CD14-positive monocyte (primary cell): ENCODE measurements at regions not wholly inside any gene's neighbourhood (a gene's known extent, or its start where the extent isn't known, plus 50 kb on each side); places are given as distances from the start of the nearest gene placed in this dataset.

Experiments
- DNase-seq, 3 donors: peaks; one replicate each; pipeline ENCODE4 v3.0.0-alpha.2; 2011 to 2022
- H2AFZ ChIP-seq: 2 replicates; pipeline ENCODE4 v1.6.0; 2012; ENCODE audit warnings: mild to moderate bottlenecking, low read depth, low read length, inconsistent platforms; ENCODE audit not compliant: insufficient read depth, poor library complexity, severe bottlenecking
- H3K27ac ChIP-seq, 2 donors: 1 replicate in 1 of 2; 2 replicates in 1 of 2; pipeline ENCODE4 v1.5.1; 2012 to 2013; ENCODE audit warnings: low read length in 2 of 2, control low read depth in 1 of 2, inconsistent platforms in 1 of 2, low read depth in 1 of 2, mild to moderate bottlenecking in 1 of 2
- H3K27me3 ChIP-seq, 2 donors: one replicate each; pipeline versions ENCODE4 v1.6.0 to v1.6.1; 2011 to 2013; ENCODE audit warnings: low read length in 2 of 2; ENCODE audit not compliant: control insufficient read depth in 2 of 2, insufficient read depth in 2 of 2
- H3K36me3 ChIP-seq, 2 donors: replicated peaks in 1 of 2; 1 replicate in 1 of 2; 2 replicates in 1 of 2; pipeline versions ENCODE4 v1.5.1 to v1.6.1; 2012 to 2013; ENCODE audit warnings: low read length in 2 of 2, control low read depth in 1 of 2, inconsistent platforms in 1 of 2, mild to moderate bottlenecking in 1 of 2; ENCODE audit not compliant: insufficient read depth in 2 of 2, control insufficient read depth in 1 of 2
- H3K4me1 ChIP-seq, 2 donors: 1 replicate in 1 of 2; 2 replicates in 1 of 2; pipeline versions ENCODE4 v1.5.1 to v1.6.1; 2012 to 2013; ENCODE audit warnings: low read length in 2 of 2, control low read depth in 1 of 2, inconsistent platforms in 1 of 2, mild to moderate bottlenecking in 1 of 2, moderate library complexity in 1 of 2; ENCODE audit not compliant: insufficient read depth in 2 of 2, control insufficient read depth in 1 of 2
- H3K4me2 ChIP-seq: replicated peaks from 2 replicates; pipeline ENCODE3; 2012; ENCODE audit warnings: low read length, moderate library complexity, mild to moderate bottlenecking; ENCODE audit not compliant: poor library complexity, severe bottlenecking; ENCODE audit errors: extremely low read depth
- H3K4me3 ChIP-seq, 3 experiments: fragments of 200-600 bp in 1 of 3; sonication (generic) in 1 of 3; replicated peaks in 1 of 3; 1 replicate in 2 of 3; 2 replicates in 1 of 3; pipeline ENCODE4 v1.5.1; 2011 to 2013; ENCODE audit warnings: low read length in 3 of 3, mild to moderate bottlenecking in 3 of 3, control low read depth in 2 of 3, low read depth in 2 of 3, inconsistent platforms in 1 of 3, moderate library complexity in 1 of 3
- H3K79me2 ChIP-seq: 2 replicates; pipeline ENCODE4 v1.6.0; 2012; ENCODE audit warnings: mild to moderate bottlenecking, control low read depth, inconsistent platforms, low read length, moderate library complexity; ENCODE audit not compliant: insufficient read depth
- H3K9ac ChIP-seq: 2 replicates; pipeline ENCODE4 v1.6.0; 2017; ENCODE audit warnings: low read length, mild to moderate bottlenecking; ENCODE audit not compliant: insufficient read depth, poor library complexity, severe bottlenecking
- H3K9me3 ChIP-seq, 2 donors: replicated peaks in 1 of 2; 1 replicate in 1 of 2; 2 replicates in 1 of 2; pipeline versions ENCODE4 v1.5.1 to v1.6.1; 2012 to 2013; ENCODE audit warnings: low read length in 2 of 2, control low read depth in 1 of 2; ENCODE audit not compliant: control insufficient read depth in 1 of 2, insufficient read depth in 1 of 2
- H4K20me1 ChIP-seq: 2 replicates; pipeline ENCODE4 v1.6.0; 2012; ENCODE audit warnings: mild to moderate bottlenecking, low read length, control low read depth, moderate library complexity; ENCODE audit not compliant: insufficient read depth
- H3K27ac Mint-ChIP-seq, 7 donors: one replicate each; pipeline ENCODE4 v1.8.0; 2020; ENCODE audit warnings: mild to moderate bottlenecking in 7 of 7, mixed read lengths in 7 of 7, moderate library complexity in 6 of 7, inconsistent platforms in 2 of 7
- H3K27me3 Mint-ChIP-seq, 3 donors: one replicate each; pipeline ENCODE4 v1.8.0; 2021 to 2022; ENCODE audit warnings: low read depth in 3 of 3, mild to moderate bottlenecking in 3 of 3, mixed read lengths in 3 of 3, moderate library complexity in 3 of 3, inconsistent platforms in 1 of 3
- H3K36me3 Mint-ChIP-seq, 2 donors: one replicate each; pipeline ENCODE4 v1.8.0; 2020; ENCODE audit warnings: mixed read lengths in 2 of 2, inconsistent platforms in 1 of 2, mild to moderate bottlenecking in 1 of 2
- H3K4me1 Mint-ChIP-seq: one replicate; pipeline ENCODE4 v1.8.0; 2020; ENCODE audit warnings: mild to moderate bottlenecking, mixed read lengths
- H3K4me3 Mint-ChIP-seq, 2 donors: one replicate each; pipeline ENCODE4 v1.8.0; 2020; ENCODE audit warnings: mild to moderate bottlenecking in 2 of 2, mixed read lengths in 2 of 2, moderate library complexity in 1 of 2
- H3K9me3 Mint-ChIP-seq, 7 donors: one replicate each; pipeline ENCODE4 v1.8.0; 2020 to 2022; ENCODE audit warnings: mixed read lengths in 7 of 7, mild to moderate bottlenecking in 6 of 7, moderate library complexity in 6 of 7, inconsistent platforms in 2 of 7
- WGBS: methylation state at CpG from one replicate; pipeline ENCODE4 v1.1.5; 2013; ENCODE audit warnings: missing lambda C conversion rate; ENCODE audit not compliant: insufficient coverage; 5-methylcytosine and 5-hydroxymethylcytosine counted together
- intact Hi-C, 2 donors: fragments of 100-400 bp; cut with micrococcal nuclease; formaldehyde crosslinking; loops; one replicate each; pipeline versions ENCODE4 v1.15.0 to v1.15.1; 2023
- TF ChIP-seq, protein P1 (sequence below): fragments of 200-600 bp; IDR thresholded peaks from one replicate; pipeline ENCODE4 v1.8.0; 2022; ENCODE audit warnings: antibody characterized with exemption, mild to moderate bottlenecking

GRCh38 chr13:103134271-103134670, 68.1 kb upstream of the SLC10A2 start:
- no peaks in the 10 kb centered on the region for H3K27me3 Mint-ChIP-seq
- intact Hi-C loops = no loop called here
- Histone ChIP-seq H3K4me2 (no peak overlapping the region), H3K4me3 (no peak overlapping the region), H3K4me1 (no peaks in the 10 kb centered on the region), H3K27ac (no peak overlapping the region), H3K79me2 (no peaks in the 10 kb centered on the region), H4K20me1 (no peaks in the 10 kb centered on the region), H3K9me3 (no peaks in the 10 kb centered on the region), H3K27me3 (no peaks in the 10 kb centered on the region), H3K9ac (no peak overlapping the region), H2AFZ (no peak overlapping the region), H3K36me3 (no peaks in the 10 kb centered on the region)
- no peak overlapping the region for H3K4me3 Mint-ChIP-seq
- DNase-seq = no peak
- H3K36me3 Mint-ChIP-seq = no peaks in the 10 kb centered on the region
- TF ChIP-seq, protein P1, sequence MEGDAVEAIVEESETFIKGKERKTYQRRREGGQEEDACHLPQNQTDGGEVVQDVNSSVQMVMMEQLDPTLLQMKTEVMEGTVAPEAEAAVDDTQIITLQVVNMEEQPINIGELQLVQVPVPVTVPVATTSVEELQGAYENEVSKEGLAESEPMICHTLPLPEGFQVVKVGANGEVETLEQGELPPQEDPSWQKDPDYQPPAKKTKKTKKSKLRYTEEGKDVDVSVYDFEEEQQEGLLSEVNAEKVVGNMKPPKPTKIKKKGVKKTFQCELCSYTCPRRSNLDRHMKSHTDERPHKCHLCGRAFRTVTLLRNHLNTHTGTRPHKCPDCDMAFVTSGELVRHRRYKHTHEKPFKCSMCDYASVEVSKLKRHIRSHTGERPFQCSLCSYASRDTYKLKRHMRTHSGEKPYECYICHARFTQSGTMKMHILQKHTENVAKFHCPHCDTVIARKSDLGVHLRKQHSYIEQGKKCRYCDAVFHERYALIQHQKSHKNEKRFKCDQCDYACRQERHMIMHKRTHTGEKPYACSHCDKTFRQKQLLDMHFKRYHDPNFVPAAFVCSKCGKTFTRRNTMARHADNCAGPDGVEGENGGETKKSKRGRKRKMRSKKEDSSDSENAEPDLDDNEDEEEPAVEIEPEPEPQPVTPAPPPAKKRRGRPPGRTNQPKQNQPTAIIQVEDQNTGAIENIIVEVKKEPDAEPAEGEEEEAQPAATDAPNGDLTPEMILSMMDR = no peak
- H3K27ac Mint-ChIP-seq = no peak overlapping the region
- peaks cover 0 to 3% (median 2%) of the 10 kb centered on the region in 7 donors for H3K9me3 Mint-ChIP-seq
- 74% methylated on average over 2 of the region's 2 CpGs for WGBS
- no peaks in the 10 kb centered on the region for H3K4me1 Mint-ChIP-seq

DNA sequence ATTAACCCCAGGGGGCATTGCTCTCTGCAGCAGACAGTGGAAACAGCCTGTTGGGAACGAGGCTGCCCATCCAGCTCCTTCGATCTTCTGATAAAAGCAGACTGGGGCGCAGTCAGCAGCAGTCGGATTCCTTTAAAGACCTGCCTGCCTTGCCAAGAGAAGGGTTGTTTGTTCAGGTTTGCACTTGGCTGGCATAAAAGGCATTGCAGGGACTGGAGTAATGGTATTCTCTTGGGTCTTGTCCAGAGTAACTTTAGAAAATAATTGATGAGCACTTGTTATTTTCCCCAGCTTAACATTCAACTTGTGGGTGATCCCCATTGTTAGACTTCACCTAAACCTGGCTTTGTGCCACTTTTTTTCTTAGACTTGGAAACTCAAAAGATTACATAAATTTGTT, 67.3 kb upstream of the SLC10A2 start:
- Histone ChIP-seq H3K4me2 (no peak overlapping the region), H4K20me1 (no peaks in the 10 kb centered on the region), H3K27me3 (no peaks in the 10 kb centered on the region), H3K27ac (no peak overlapping the region), H3K4me3 (no peak overlapping the region), H2AFZ (no peak overlapping the region), H3K9ac (no peak overlapping the region), H3K4me1 (no peaks in the 10 kb centered on the region), H3K79me2 (no peaks in the 10 kb centered on the region), H3K9me3 (no peaks in the 10 kb centered on the region), H3K36me3 (no peaks in the 10 kb centered on the region)
- H3K36me3 Mint-ChIP-seq = no peaks in the 10 kb centered on the region
- H3K27me3 Mint-ChIP-seq = no peaks in the 10 kb centered on the region
- TF ChIP-seq, protein P1 = no peak
- DNase-seq = no peak
- H3K4me1 Mint-ChIP-seq = no peaks in the 10 kb centered on the region
- no peak overlapping the region for H3K4me3 Mint-ChIP-seq
- 96% methylated on average over 4 of the region's 4 CpGs for WGBS
- H3K9me3 Mint-ChIP-seq = peaks cover 0 to 3% (median 2%) of the 10 kb centered on the region in 7 donors
- no peak overlapping the region for H3K27ac Mint-ChIP-seq
- intact Hi-C loops = no loop called here
